ENCODE measurements at regions not wholly inside any gene's neighbourhood (a gene's known extent, or its start where the extent isn't known, plus 50 kb on each side); places are given as distances from the start of the nearest gene placed in this dataset.

GRCh38 chr5:155368490-155368889 lies 354.9 kb downstream of the KIF4B start:
- no peaks in the 10 kb centered on the region for H3K9me3 Mint-ChIP-seq (ENCODE audit: low read depth)
- no peaks in the 10 kb centered on the region for H3K27me3 Mint-ChIP-seq
- CTCF ChIA-PET, result no interaction called here
- no peaks in the 10 kb centered on the region for H3K36me3 Mint-ChIP-seq
- no peak overlapping the region for H3K27ac Mint-ChIP-seq
- H3K4me1 Mint-ChIP-seq, result no peaks in the 10 kb centered on the region
- DNase-seq, result no peak
- ATAC-seq, result no peak
- no peak overlapping the region for H3K4me3 Mint-ChIP-seq

GRCh38 chr5:155380480-155380879 lies 366.9 kb downstream of the KIF4B start:
- CTCF ChIA-PET, result no interaction called here
- Mint-ChIP-seq H3K4me3 (no peak overlapping the region), H3K4me1 (no peaks in the 10 kb centered on the region), H3K27ac (no peak overlapping the region), H3K27me3 (no peaks in the 10 kb centered on the region), H3K36me3 (no peaks in the 10 kb centered on the region), H3K9me3 (ENCODE audit: low read depth) (no peaks in the 10 kb centered on the region)
- ATAC-seq (no peak), DNase-seq (no peak)

GRCh38 chr5:155381654-155382053 lies 368.1 kb downstream of the KIF4B start:
- ATAC-seq, result no peak
- CTCF ChIA-PET, result no interaction called here
- Mint-ChIP-seq H3K4me3 (no peak overlapping the region), H3K4me1 (no peaks in the 10 kb centered on the region), H3K27ac (no peak overlapping the region), H3K27me3 (no peaks in the 10 kb centered on the region), H3K36me3 (no peaks in the 10 kb centered on the region), H3K9me3 (ENCODE audit: low read depth) (no peaks in the 10 kb centered on the region)
- no peak for DNase-seq

- no peak for DNase-seq
- H3K27ac Mint-ChIP-seq, result no peak overlapping the region
- CTCF ChIA-PET, result no interaction called here
- H3K27me3 Mint-ChIP-seq, result no peaks in the 10 kb centered on the region
- no peak overlapping the region for H3K4me3 Mint-ChIP-seq
- ATAC-seq, result no peak
- no peaks in the 10 kb centered on the region for H3K4me1 Mint-ChIP-seq
- no peaks in the 10 kb centered on the region for H3K9me3 Mint-ChIP-seq (ENCODE audit: low read depth)
- H3K36me3 Mint-ChIP-seq, result no peaks in the 10 kb centered on the region
Observed at GRCh38 chr5:155389498-155389897, 375.9 kb downstream of the KIF4B start.

- ATAC-seq (no peak), DNase-seq (no peak)
- Mint-ChIP-seq H3K4me1 (no peaks in the 10 kb centered on the region), H3K9me3 (ENCODE audit: low read depth) (no peaks in the 10 kb centered on the region), H3K27me3 (no peaks in the 10 kb centered on the region), H3K27ac (no peak overlapping the region), H3K4me3 (no peak overlapping the region), H3K36me3 (no peaks in the 10 kb centered on the region)
- CTCF ChIA-PET, result no interaction called here
Observed at GRCh38 chr5:155394727-155395126, 381.2 kb downstream of the KIF4B start.

GRCh38 chr5:155402927-155403640 lies 389.5 kb downstream of the KIF4B start:
- CTCF ChIA-PET, result no interaction called here
- Mint-ChIP-seq H3K36me3 (no peaks in the 10 kb centered on the region), H3K27me3 (no peaks in the 10 kb centered on the region), H3K4me1 (no peaks in the 10 kb centered on the region), H3K27ac (no peak overlapping the region), H3K4me3 (no peak overlapping the region), H3K9me3 (ENCODE audit: low read depth) (no peaks in the 10 kb centered on the region)
- DNase-seq, result no peak
- ATAC-seq, result no peak

GRCh38 chr5:155406815-155407214 lies 393.3 kb downstream of the KIF4B start:
- DNase-seq (no peak), ATAC-seq (no peak)
- CTCF ChIA-PET, result no interaction called here
- Mint-ChIP-seq H3K27me3 (no peaks in the 10 kb centered on the region), H3K4me3 (no peak overlapping the region), H3K9me3 (ENCODE audit: low read depth) (no peaks in the 10 kb centered on the region), H3K4me1 (no peaks in the 10 kb centered on the region), H3K27ac (no peak overlapping the region), H3K36me3 (no peaks in the 10 kb centered on the region)

GRCh38 chr5:155408465-155408864 lies 394.9 kb downstream of the KIF4B start:
- DNase-seq (no peak), ATAC-seq (no peak)
- Mint-ChIP-seq H3K36me3 (no peaks in the 10 kb centered on the region), H3K9me3 (ENCODE audit: low read depth) (no peaks in the 10 kb centered on the region), H3K27me3 (no peaks in the 10 kb centered on the region), H3K27ac (no peak overlapping the region), H3K4me3 (no peak overlapping the region), H3K4me1 (no peaks in the 10 kb centered on the region)
- CTCF ChIA-PET, result no interaction called here

- no peak overlapping the region for H3K27ac Mint-ChIP-seq
- H3K4me3 Mint-ChIP-seq, result no peak overlapping the region
- no peaks in the 10 kb centered on the region for H3K4me1 Mint-ChIP-seq
- CTCF ChIA-PET, result no interaction called here
- DNase-seq (no peak), ATAC-seq (no peak)
- H3K9me3 Mint-ChIP-seq (ENCODE audit: low read depth), result no peaks in the 10 kb centered on the region
- H3K36me3 Mint-ChIP-seq, result no peaks in the 10 kb centered on the region
- H3K27me3 Mint-ChIP-seq, result no peaks in the 10 kb centered on the region
Observed at GRCh38 chr5:155416765-155417164, 403.2 kb downstream of the KIF4B start.

- DNase-seq (no peak), ATAC-seq (no peak)
- CTCF ChIA-PET, result no interaction called here
- H3K27me3 Mint-ChIP-seq, result no peaks in the 10 kb centered on the region
- no peak overlapping the region for H3K4me3 Mint-ChIP-seq
- H3K4me1 Mint-ChIP-seq, result no peaks in the 10 kb centered on the region
- no peaks in the 10 kb centered on the region for H3K36me3 Mint-ChIP-seq
- H3K9me3 Mint-ChIP-seq (ENCODE audit: low read depth), result no peaks in the 10 kb centered on the region
- H3K27ac Mint-ChIP-seq, result no peak overlapping the region
Observed at GRCh38 chr5:155418960-155419579, 405.5 kb downstream of the KIF4B start.

- CTCF ChIA-PET, result no interaction called here
Observed at GRCh38 chr5:155430192-155430591, 416.6 kb downstream of the KIF4B start.

GRCh38 chr5:155434267-155434666 lies 420.7 kb downstream of the KIF4B start:
- peaks cover 4% of the 10 kb centered on the region for H3K9me3 Mint-ChIP-seq (ENCODE audit: low read depth)
- ATAC-seq (no peak), DNase-seq (no peak)
- CTCF ChIA-PET, result no interaction called here
- H3K36me3 Mint-ChIP-seq, result no peaks in the 10 kb centered on the region
- H3K4me3 Mint-ChIP-seq, result no peak overlapping the region
- H3K27me3 Mint-ChIP-seq, result no peaks in the 10 kb centered on the region
- H3K4me1 Mint-ChIP-seq, result no peaks in the 10 kb centered on the region
- H3K27ac Mint-ChIP-seq, result no peak overlapping the region

More at GRCh38 chr5:155430192-155430591, 416.6 kb downstream of the KIF4B start:
- Mint-ChIP-seq H3K4me1 (no peaks in the 10 kb centered on the region), H3K4me3 (no peak overlapping the region), H3K27ac (no peak overlapping the region), H3K9me3 (ENCODE audit: low read depth) (peaks cover 4% of the 10 kb centered on the region), H3K36me3 (no peaks in the 10 kb centered on the region), H3K27me3 (no peaks in the 10 kb centered on the region)
- DNase-seq, result no peak
- ATAC-seq, result no peak

GRCh38 chr5:155434681-155435080 lies 421.1 kb downstream of the KIF4B start:
- Mint-ChIP-seq H3K27me3 (no peaks in the 10 kb centered on the region), H3K4me1 (no peaks in the 10 kb centered on the region), H3K36me3 (no peaks in the 10 kb centered on the region), H3K27ac (no peak overlapping the region), H3K9me3 (ENCODE audit: low read depth) (peaks cover 4% of the 10 kb centered on the region), H3K4me3 (no peak overlapping the region)
- DNase-seq, result no peak
- ATAC-seq, result no peak
- CTCF ChIA-PET, result no interaction called here

- DNase-seq (no peak), ATAC-seq (no peak)
- no peaks in the 10 kb centered on the region for H3K4me1 Mint-ChIP-seq
- no peaks in the 10 kb centered on the region for H3K9me3 Mint-ChIP-seq (ENCODE audit: low read depth)
- H3K27ac Mint-ChIP-seq, result no peak overlapping the region
- no peak overlapping the region for H3K4me3 Mint-ChIP-seq
- CTCF ChIA-PET, result no interaction called here
- no peaks in the 10 kb centered on the region for H3K27me3 Mint-ChIP-seq
- H3K36me3 Mint-ChIP-seq, result no peaks in the 10 kb centered on the region
Observed at GRCh38 chr5:155441849-155442248, 428.3 kb downstream of the KIF4B start.
